HK-2 (cell line): ENCODE measurements at regions not wholly inside any gene's neighbourhood (a gene's known extent, or its start where the extent isn't known, plus 50 kb on each side); places are given as distances from the start of the nearest gene placed in this dataset.

ENCODE experiments used
- DNase-seq: peaks from one replicate; pipeline ENCODE4 v3.0.0-alpha.2; 2018; ENCODE audit not compliant: unreplicated experiment

- DNase-seq, result no peak
Measured at GRCh38 chr5:167725741-167726140, 565.7 kb upstream of the WWC1 start.

GRCh38 chr5:167726642-167727041 lies 564.8 kb upstream of the WWC1 start:
- no peak for DNase-seq

- no peak for DNase-seq
Measured at GRCh38 chr5:167730121-167730520, 561.3 kb upstream of the WWC1 start.

GRCh38 chr5:167730656-167731055 lies 560.8 kb upstream of the WWC1 start:
- no peak for DNase-seq

- no peak for DNase-seq
Measured at GRCh38 chr5:167731951-167732350, 559.5 kb upstream of the WWC1 start.

- DNase-seq, result no peak
Measured at GRCh38 chr5:167732499-167732898, 558.9 kb upstream of the WWC1 start.

- no peak for DNase-seq
Measured at GRCh38 chr5:167736992-167737391, 554.5 kb upstream of the WWC1 start.

- DNase-seq, result no peak
Measured at GRCh38 chr5:167743695-167744464, 547.6 kb upstream of the WWC1 start.

GRCh38 chr5:167745868-167746267 lies 545.6 kb upstream of the WWC1 start:
- DNase-seq, result no peak

GRCh38 chr5:167750586-167750985 lies 540.9 kb upstream of the WWC1 start:
- no peak for DNase-seq

- no peak for DNase-seq
Measured at GRCh38 chr5:167752936-167753335, 538.5 kb upstream of the WWC1 start.

GRCh38 chr5:167753725-167754490 lies 537.5 kb upstream of the WWC1 start:
- DNase-seq, result no peak

GRCh38 chr5:167754501-167755021 lies 536.9 kb upstream of the WWC1 start:
- DNase-seq, result no peak

GRCh38 chr5:167755420-167755819 lies 536.0 kb upstream of the WWC1 start:
- no peak for DNase-seq

- DNase-seq, result peak; percentile 57
Measured at GRCh38 chr5:167759057-167759821, 532.2 kb upstream of the WWC1 start.

- no peak for DNase-seq
Measured at GRCh38 chr5:167763772-167764171, 527.7 kb upstream of the WWC1 start.

GRCh38 chr5:167764641-167765289 lies 526.7 kb upstream of the WWC1 start:
- DNase-seq, result no peak

GRCh38 chr5:167765352-167765751 lies 526.1 kb upstream of the WWC1 start:
- DNase-seq, result no peak

- DNase-seq, result no peak
Measured at GRCh38 chr5:167766957-167767356, 524.5 kb upstream of the WWC1 start.

- DNase-seq, result no peak
Measured at GRCh38 chr5:167767795-167768194, 523.6 kb upstream of the WWC1 start.

GRCh38 chr5:167769846-167770413 lies 521.5 kb upstream of the WWC1 start:
- no peak for DNase-seq
